Activated CD4-positive, alpha-beta T cell treated with anti-CD3 and anti-CD28 coated beads for 48 hours (primary cell): ENCODE measurements at regions not wholly inside any gene's neighbourhood (a gene's known extent, or its start where the extent isn't known, plus 50 kb on each side); places are given as distances from the start of the nearest gene placed in this dataset.
"Not testable (repeated sequence)": the region's sequence is repeated elsewhere in the genome, so short reads cannot be mapped to it uniquely, and the experiment has no call there.

Source experiments
- DNase-seq: peaks from one replicate; pipeline ENCODE4 v3.0.0-alpha.2; 2020

DNA sequence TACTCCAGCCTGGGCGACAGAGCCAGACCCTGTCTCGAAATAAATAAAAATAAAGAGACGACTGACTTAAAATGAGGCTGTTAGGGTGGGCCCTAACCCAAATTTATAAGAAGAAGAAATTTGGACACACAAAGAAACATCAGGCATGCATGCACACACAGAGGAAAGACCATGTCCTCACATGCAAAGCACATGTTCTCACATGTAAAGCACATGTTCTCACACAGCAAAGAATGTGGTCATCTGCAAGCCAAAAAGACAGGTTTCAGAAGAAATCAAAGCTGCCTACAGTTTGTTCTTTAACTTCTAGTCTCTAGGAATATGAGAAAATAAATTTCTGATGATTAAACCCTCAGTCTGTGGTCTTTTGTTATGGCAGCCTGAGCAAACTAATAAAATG, 132.3 kb upstream of the CRIM1 start:
- DNase-seq = no peak

DNA sequence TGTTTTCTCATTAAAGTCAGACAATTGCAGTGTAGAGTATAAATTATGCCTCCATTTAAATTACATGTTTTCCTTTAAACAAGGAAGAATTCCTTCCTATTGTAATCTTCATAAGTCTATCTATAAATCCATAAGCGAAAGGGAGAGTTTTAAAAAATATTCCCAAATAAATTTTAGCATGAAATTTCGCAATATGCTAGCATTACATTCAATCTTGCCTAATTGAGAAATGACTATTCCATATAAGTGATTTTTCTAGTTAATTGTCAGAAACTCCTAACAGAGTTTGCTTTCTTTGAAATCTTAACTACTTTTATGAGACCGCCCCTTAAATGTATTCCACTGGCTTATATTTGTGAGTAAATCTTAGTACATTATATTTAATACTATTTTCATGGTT, 133.1 kb upstream of the CRIM1 start:
- DNase-seq = no peak

DNA sequence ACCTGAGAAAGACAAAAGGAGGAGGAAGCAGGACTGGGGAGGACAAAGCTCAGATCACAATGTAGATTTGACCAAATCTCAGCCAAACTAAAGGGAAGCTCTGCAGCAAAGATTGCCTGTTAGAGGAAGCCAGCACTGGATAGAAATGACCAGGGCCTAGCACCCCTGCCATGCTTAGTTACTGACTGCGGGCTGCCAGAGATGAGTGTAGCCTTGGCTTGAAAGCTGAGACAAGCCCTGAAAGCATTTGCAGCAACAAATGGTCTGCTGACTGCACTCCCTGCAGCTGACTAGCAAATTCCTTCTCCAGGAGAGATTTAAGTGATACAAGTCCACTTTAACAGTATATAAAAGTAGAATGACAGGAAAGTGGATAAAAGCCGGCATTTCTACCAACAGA, 140.9 kb upstream of the CRIM1 start:
- no peak for DNase-seq

DNA sequence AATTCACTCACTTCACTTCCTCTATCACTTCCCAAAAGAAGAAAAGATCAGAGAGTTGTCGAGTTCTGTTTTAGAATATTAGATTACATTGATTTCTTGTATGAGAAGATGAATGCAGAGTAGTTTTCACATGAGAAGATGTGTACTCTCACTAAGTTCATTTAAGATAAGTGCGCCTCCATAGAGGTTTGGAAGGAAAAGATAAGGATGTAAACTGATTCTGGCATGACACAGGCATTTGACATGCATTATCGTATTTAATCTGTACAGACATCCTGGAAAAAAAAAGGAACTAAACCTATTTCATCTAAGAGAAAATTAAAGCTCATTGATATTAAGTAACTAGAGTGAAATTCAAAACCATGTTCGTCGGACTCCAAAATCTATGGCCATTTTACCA, 152.2 kb upstream of the CRIM1 start:
- DNase-seq = no peak

DNA sequence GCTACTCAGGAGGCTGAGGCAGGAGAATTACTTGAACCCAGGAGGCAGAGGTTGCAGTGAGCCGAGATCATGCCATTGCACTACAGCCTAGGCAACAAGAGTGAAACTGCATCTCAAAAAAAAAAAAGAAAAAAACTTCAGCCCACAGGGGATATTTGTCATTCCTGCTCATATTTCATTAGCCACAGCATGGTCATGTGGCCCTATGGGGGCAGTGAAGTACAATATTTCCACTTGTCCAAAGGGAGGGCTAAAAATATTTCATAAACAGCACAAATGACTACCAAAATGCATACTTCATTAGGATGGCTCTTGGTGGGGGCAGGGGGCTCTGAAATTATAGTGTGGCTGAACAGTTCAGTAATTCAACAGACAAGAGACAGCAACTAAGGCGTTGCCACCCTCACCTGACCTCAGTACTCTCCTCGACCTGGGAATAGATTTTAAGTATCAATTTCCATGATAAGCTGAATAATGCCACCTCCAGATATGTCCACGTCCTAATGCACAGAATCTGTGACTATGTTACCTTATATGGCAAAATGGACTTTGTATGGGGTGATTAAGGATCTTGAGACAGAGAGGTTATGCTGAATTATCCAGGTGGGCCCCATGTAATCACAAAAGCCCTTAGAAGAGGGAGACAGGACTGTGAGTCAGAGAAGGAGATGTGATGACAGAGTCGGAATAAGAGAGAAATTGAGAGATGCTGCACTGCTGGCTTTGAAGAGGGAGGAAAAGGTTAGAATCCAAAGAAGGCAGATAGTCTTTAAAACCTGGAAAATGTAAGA, 158.2 kb upstream of the CRIM1 start:
- no peak for DNase-seq

DNA sequence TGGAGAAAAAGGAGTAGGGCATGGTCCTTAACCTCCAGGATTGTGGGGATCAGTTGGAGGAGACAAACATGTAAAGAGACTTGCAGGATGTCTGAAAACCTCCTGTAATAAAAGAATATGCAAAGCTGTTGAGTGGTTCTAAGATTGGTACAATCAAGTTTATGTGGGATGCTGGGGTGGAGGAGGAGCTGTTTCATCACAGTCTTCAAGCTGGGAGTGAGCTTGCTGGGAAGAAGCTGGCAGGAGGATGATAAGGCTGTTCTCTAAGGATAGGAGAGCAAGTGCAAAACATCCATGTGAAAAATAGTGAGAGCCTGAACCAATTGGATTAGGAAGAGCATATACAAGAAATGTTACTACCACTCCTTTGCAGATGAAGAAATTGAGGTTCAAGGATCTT, 161.9 kb upstream of the CRIM1 start:
- DNase-seq = no peak

DNA sequence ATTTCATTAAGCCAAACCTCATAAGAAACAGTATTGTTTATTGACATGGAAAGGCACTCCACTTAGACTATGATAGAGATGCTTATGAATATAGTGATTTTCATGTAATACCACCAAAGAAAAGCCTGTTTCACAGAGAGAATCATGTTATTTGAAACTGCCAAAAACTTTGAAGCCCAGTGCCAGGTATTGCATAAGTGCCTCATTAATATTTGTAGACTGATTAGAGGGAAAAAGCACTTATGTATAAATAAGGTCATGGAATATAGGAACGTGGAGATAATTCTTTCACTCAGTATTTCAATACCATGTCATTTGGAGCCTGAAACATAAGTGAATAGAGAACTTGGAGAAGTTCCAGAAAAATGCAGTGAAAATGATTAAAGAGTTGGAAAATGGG, 162.6 kb upstream of the CRIM1 start:
- DNase-seq = no peak

DNA sequence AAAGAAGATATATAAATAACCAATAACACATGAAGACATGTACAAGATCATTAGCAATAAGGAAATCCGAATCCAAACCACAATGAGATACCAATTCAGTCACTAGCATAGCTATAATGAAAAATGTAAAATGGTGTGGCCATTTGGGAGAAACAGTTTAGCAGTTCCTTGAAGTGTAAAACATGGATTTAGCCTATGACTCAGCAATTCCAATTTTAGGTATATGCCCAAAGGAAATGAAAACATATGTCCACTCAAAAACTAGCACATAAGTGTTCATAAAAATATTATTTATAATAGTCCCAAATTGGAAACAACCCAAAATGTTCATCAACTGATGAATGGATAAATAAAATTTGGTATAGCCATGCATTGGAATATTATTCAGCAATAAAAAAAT, 165.5 kb upstream of the CRIM1 start:
- DNase-seq = no peak

DNA sequence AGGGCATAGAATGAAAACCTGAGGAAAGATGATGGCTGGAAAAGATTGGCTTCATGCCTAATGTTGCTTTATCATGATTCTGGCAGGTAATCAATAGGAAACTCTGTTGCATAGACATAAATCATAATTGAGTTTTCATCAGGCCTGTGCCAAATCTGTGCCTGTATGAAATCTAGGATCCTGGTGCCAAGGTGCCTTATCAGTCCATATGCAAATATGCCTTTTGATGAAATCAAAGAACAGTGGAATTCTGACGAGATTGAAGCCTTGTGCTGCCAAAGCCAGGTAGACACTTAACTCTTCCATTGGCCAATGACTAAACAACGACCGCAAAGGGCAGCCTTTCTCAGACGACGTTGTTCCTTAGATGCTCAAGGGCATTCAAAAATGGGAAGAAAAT, 170.0 kb upstream of the CRIM1 start:
- no peak for DNase-seq

DNA sequence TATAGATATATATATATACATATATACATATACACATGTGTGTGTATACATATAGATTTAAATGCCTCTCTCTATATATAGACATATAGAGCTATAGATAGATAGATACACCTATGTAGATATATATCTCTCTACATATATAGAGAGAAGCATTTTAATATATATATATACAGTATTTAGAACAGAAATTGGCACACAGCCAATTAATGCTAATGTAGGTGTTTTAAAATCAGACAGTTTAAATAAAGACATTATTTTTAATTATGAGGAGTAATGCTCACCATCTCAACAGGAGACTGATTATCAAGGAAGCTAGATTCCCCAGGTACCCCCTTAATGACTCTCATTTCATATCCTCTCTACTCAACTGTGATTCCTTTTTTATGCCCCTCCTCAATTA, 170.7 kb upstream of the CRIM1 start:
- DNase-seq = no peak

DNA sequence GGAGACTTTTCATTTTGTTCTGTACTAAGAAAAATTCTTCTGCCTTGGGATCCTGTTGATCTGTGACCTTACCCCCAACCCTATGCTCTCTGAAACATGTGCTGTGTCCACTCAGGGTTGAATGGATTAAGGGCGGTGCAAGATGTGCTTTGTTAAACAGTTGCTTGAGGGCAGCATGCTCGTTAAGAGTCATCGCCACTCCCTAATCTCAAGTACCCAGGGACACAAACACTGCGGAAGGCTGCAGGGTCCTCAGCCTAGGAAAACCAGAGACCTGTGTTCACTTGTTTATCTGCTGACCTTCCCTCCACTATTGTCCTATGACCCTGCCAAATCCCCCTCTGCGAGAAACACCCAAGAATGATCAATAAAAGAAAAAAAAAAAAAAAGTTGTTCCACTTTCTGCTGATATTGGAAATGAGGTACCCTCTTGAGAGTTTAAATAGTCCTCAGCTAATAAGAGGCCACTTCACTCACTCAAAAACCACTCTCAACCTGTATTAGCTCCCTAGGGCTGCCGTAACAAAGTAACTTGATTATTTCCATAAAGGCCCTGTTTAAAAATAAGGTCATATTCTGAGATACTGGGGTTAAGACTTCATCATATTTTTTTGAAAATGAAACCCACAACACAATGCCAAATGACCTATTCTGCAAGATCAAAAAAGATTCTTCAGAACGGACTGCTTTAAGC, 174.6 kb upstream of the CRIM1 start:
- DNase-seq = not testable (repeated sequence)

DNA sequence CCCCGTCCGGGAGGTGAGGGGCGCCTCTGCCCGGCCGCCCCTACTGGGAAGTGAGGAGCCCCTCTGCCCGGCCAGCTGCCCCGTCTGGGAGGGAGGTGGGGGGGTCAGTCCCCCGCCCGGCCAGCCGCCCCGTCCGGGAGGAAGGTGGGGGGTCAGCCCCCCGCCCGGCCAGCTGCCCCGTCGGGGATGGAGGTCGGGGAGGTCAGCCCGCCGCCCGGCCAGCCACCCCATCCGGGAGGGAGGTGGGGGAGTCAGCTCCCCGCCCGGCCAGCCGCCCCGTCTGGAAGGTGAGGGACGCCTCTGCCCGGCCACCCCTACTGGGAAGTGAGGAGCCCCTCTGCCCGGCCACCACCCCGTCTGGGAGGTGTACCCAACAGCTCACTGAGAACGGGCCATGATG, 175.3 kb upstream of the CRIM1 start:
- not testable (repeated sequence) for DNase-seq

DNA sequence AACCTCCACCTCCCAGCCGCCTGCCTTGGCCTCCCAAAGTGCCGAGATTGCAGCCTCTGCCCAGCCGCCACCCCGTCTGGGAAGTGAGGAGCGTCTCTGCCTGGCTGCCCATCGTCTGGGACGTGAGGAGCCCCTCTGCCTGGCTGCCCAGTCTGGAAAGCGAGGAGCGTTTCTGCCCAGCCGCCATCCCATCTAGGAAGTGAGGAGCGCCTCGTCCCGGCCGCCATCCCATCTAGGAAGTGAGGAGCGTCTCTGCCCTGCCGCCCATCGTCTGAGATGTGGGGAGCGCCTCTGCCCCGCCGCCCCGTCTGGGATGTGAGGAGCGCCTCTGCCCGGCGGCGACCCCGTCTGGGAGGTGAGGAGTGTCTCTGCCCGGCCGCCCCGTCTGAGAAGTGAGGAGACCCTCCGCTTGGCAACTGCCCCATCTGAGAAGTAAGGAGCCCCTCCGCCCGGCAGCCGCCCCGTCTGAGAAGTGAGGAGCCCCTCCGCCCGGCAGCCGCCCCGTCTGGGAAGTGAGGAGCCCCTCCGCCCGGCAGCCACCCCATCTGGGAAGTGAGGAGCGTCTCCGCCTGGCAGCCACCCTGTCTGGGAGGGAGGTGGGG, 175.8 kb upstream of the CRIM1 start:
- DNase-seq = not testable (repeated sequence)

DNA sequence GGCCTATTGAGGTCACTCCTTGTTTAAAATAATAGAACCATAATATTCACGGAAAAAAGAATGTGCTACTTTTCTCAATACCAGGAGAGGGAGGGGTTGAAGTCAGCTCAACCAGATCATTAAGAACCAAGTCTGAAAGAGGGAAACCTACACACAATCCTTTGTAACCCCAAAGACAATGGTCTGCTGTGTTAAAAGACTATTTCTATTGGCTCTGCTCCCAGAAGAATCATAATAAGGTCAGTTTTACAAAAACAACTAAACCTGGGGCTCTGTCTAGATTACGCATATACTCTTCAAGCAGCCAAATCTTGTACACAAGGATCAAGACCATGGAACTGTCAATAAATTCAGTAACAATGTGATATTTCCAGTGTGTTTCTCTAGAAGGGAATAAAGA, 177.2 kb upstream of the CRIM1 start:
- no peak for DNase-seq

DNA sequence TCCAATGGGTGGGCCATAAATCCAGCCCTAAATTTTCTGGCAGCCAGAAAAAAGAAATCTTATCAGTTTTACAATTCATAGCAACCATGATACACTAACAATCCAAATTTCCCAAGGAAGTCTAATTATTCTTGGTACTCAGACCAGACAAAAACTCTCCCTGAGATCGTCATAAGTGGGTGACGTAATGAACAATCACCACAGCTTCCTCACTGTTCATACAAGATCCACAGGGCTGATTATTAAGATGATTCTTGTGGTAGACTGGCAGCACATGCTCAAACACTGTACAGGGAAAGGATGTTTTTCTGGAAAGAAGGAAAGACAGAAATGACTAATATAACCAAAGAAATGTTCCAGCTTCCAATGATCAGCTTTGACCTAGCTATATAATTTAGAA, 178.3 kb upstream of the CRIM1 start:
- no peak for DNase-seq

DNA sequence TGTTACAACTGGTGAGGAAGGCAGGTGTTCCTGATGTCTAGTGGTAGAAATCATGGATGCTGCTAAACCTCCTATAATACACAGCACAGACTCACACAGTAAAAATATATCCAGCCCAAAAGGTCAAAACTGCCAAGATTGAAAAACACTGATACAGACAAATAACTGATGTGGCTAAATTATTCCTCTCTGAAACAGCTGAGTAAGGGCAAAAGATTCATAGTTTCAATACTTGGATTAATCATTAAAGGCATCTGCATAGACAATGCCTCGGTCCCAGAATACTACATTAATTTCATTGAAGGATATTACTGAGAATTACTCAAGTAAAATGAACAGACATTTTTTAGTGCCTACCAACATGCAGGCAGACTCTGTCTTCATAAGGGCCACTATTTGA, 180.7 kb upstream of the CRIM1 start:
- no peak for DNase-seq

DNA sequence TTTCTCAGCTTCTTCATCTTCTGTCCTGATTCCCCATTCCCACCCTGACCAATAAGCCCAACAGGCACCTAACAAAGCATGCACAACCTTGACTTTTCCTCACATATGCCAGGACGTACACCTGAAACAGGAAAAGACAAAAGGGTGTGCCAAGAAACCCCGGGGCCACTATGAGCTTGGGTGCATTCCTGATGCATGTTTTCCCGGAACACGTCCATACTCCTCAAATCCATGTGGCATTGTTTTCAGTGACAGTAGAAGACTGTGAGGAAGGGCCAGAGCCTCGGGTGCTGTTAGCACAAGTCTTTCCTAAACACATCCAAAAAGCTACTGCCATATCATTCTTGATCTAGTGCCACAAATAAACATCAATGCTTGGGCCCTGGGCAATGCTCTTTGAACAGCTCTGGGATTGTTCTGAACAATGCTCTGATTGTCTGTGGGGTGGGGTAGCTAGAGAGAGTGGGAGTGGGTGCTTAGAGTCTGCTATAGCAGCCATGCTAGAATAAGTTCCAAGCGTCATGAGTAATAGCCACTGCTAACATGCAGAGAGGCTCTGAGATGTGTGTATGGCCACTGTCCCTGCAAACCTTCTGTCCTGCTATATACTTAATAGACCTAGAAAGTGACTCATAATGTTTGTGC, 181.7 kb upstream of the CRIM1 start:
- no peak for DNase-seq

DNA sequence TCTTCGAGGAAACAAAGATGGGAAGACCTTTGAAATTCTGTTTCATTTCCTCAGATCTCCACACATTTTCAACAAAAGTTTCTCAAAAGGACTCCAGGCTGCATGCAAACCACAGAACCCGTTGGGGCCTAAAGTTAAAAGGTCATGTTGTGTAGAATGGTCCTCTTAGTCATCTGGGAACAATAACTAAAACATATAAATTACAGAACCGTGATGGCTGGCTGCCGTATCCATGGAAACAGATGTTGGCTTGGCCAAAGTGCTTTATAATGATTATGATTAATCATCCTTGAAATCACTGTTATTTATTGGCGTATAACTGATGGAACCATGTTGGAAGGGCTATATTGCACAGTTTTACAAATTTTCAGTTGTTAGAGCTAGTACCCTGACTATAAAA, 182.8 kb upstream of the CRIM1 start:
- no peak for DNase-seq

DNA sequence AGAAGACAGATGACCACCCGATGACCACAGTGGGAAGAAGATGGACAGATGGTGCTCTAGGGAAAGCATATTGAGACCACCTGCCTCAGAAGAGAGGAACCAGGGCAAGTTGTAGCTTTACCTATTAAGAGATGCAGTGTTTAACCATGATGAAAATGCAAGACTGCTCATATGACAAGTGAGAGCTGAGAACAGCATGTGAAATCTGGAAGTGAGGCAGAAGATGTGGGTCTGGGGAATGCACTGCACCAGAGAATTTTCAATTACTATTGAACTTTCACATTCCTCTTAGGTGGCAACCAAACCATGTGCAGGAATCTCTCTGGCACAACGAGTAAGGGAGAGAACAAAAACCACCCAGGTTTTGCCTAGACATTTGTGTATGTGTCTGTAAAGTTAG, 184.8 kb upstream of the CRIM1 start:
- DNase-seq = no peak

DNA sequence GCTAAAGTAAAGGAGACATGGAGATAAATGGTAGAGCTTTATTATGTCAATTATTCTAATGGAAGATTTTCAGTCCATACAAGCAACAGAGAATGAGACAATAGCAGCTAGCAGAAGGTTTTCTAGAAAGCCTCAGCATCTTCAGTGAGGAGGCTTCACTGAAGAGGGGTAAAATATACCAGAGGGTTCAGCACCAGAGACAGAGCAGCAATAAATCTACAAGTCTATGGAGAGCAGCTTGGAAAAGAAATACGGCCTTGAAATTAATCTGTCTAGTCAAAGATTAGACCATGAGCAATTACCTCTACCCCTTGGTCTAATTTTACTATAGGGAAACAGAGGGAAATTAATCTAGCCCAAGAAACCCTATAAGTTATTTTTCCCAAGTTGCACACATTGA, 185.7 kb upstream of the CRIM1 start:
- DNase-seq = no peak

DNA sequence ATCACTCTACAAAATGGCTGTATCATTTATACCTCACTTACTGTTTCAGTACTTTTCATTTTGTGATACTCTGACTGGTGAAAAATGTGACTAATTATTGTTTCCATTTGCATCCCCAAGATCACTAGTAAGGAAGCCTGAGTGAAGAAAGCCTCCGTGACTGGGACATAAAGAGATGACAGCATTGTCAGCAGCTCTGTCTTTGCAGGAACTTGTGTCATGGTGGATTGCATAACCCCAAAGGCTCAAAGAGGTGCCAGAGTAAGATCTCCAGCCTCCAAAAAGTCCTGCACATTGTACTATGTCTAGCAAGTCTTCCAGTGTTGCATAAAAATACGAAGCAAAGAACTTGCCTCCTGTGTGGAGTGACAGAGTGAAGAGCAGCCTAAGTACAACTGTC, 187.5 kb upstream of the CRIM1 start:
- no peak for DNase-seq

DNA sequence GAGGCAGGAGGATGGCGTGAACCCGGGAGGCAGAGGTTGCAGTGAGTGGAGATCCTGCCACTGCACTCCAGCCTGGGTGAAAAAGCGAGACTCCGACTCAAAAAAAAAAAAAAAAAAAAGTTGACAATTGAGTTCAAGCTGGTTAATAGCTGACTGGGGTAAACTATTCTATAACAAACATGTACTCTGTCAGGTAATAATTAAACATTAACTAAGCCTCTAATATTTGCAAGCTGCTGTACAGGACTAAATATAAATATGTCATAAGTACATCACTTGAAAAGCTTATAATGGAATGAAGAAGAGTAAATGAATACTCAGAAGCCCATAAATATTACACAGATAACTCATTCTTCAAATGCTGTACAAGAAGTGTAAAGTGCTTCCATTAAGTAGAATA, 190.4 kb upstream of the CRIM1 start:
- no peak for DNase-seq

DNA sequence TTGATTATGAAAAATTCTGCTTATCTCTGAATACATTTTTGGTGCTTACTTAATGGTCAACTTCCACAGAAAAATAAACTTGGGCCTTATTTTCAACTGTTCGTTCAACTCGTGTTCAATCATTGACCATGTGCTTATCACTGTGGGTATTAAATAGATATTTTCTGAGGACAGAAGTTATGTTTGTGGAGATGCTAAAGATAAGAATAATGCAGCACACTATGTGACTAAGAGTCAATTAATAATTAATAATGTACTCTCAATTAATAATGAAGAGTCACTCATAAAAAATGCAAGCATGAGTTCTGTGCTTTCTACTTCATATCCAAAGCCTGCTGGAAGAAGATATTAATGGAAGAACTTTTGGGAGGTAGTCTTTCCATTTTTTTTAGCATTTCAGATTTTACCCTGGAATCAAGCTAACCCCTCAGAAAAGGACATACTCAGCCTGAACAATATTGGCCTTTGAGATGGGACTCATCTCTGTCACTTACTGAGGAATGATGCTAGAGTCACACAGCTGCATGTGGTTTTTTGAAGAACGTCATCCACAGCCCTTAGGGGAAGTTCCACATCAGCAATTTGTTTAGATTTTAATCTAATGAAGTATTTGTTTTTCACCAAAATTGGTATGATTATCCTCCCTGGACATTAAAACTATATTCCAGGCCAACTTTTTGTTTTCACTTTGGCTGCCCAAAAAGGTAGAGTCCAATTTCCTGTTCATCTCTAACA, 191.9 kb upstream of the CRIM1 start:
- DNase-seq = no peak
